Amygdala (tissue), 56 donors: ENCODE measurements at regions not wholly inside any gene's neighbourhood (a gene's known extent, or its start where the extent isn't known, plus 50 kb on each side); places are given as distances from the start of the nearest gene placed in this dataset.
"Not testable (repeated sequence)": the region's sequence is repeated elsewhere in the genome, so short reads cannot be mapped to it uniquely, and the experiment has no call there.

Source experiments
- DNase-seq, 56 donors: peaks; one replicate each; lab custom pipeline; 2025; lab: John Stamatoyannopoulos, UW

GRCh38 chr1:213698092-213698702, 289.6 kb upstream of the PROX1 start:
- DNase-seq: no peak

- no peak for DNase-seq
Observed at GRCh38 chr1:213702703-213703102, 285.1 kb upstream of the PROX1 start.

GRCh38 chr1:213704941-213705340, 282.8 kb upstream of the PROX1 start:
- no peak for DNase-seq

DNA sequence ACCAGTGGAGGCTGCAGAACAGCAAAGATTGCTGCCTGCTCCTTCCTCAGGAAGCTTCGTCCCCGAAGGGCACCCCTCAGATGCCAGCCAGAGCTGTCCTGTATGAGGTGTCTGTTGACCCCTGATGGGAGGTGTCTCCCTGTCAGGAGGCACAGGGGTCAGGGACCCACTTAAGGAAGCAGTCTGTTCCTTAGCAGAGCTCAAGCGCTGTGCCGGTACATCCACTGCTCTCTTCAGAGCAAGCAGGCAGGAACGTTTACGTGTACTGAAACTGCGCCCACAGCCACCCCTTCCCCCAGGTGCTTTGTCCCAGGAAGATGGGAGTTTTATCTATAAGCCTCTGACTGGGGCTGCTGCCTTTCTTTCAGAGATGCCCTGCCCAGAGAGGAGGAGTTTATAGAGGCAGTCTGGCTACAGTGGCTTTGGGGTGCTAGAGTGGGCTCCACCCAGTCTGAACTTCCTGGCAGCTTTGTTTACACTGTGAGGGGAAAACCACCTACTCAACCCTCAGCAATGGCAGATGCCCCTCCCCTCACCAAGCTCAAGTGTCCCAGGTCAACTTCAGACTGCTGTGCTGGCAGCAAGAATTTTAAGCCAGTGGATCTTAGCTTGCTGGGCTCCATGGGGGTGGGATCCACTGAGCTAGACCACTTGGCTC, 275.8 kb upstream of the PROX1 start:
- DNase-seq: not testable (repeated sequence)

DNA sequence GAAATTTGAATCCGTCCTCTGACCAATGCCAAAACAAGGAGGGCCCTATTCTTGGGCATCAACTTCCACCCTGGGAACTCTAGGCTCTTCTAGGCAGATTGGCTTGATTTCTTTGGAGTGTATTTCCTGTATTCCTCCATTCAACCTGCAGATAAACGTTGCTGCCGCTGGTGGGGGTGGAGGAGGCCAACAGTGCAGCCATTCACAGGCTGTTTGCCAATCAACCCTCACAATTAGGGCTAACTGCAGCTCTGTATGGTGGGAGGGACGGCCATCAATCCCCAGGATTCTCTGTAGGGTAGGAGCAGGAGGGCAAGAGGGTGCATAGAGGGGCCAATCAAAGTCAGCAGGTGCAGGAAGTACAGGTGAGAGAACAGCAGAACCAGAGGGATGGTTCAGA, 273.1 kb upstream of the PROX1 start:
- no peak for DNase-seq

DNA sequence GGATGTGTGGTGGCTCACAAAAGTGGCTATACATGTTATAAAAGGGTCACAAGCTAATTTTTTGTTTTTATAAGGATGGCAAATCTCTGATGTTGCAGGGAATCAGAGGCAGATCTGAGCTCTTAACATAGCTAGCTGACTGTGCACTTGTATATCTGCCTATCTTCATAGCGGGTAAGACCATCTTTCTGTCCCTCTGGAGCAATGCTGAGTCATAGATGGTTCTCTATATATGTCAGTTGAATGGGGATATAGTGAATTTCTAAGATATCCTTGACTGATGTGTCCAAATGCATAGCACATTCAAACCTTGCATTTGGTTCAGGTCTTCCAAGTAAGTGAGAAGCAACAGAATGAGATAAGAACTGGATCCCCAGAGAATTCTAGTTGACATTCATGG, 272.6 kb upstream of the PROX1 start:
- no peak for DNase-seq

DNA sequence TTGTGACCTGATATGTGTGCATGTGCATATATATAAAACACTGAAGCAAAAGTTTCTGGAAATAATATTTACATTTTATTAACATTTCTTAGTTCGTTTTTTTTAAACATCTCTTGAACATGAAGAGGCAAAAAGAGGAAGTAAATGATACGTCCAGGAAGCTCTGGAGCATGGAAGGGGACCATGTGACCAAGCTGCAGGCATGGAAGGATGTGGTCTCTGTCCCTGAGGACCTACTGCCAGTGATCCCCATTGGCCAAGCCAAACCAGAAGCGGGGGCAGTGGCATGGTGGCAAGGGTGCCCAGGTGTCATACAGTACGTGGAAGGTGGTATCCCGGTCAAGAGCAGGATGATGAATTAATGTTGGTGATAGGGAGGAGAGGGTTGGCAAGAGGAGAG, 268.3 kb upstream of the PROX1 start:
- no peak for DNase-seq

DNA sequence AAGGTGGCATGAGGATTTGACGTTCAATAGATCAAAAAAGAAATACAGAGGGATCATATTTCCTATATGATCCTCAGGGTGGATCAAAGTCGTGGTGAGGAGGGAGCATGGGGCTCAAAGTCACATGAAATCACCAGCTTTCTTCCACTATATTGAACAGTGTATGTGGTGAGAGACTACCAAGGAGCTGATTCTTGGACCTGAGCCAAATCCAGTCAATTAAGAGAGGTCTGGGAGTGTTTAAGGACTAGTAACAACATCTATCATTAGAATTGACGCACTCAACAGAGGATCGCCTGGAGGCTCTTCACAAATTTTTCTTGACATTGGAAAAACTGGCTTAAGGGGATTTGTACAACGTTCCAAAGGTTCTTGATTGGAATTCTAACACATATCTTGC, 267.7 kb upstream of the PROX1 start:
- DNase-seq: no peak

DNA sequence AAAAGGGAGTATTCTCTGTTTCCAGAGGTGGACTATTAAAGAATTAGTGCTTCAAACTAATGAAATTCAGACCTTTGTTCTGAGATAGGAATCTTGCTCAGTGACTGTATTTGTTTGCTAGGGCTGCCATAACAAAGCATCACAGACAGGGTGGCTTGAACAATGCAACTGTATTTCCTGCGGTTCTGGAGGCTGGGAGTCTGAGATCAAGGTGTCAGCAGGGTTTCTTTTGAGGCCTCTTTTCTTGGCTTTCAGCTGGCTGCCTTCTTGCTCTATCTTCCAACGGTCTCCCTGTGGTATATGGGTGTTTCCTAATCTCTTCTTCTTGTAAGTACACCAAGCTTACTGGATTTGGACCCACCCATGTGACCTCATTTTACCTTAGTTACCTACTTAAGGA, 264.6 kb upstream of the PROX1 start:
- no peak for DNase-seq

DNA sequence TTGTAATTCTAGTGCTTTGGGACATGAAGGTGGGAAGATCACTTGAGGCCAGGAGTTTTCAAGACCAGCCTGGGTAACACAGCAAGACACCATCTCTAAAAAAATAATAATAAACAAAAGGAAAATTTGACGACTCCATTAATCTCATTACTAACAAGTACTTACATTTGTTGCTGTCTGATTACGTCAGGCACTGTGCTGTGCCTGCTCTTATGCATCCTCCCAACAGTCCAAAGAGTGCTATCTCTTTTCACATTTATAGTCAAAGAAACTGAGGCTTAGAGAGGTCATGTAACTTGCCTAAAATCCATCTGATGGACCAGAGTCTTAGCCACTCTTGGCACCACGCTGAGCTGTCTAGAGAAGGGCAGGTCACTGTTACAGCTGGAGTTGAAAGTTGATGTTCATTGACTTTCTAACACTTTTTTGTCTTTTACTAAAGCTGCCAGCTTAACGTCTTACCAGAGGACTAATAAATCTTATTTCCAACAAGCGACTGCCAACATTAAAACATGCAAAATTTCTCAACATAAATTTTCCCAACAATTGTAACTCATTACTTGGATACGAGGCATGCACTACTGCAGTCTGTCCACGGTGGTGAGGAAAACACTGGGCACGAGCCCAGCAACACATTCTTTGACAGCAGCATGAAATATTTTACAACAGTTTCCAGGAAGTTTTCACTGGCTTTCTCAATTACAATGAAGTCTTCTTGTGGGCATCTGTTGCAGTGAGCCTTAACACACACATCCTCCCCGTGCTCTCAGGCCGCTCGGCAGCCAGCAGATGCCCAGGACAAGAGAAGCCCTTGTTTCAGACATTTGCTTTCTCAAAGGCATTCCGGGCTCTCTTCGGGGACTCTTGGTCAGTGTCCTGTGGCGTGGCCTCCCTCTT, 262.9 kb upstream of the PROX1 start:
- DNase-seq: peak in 21 of 56 donors; percentile 1 to 67 (median 6)

DNA sequence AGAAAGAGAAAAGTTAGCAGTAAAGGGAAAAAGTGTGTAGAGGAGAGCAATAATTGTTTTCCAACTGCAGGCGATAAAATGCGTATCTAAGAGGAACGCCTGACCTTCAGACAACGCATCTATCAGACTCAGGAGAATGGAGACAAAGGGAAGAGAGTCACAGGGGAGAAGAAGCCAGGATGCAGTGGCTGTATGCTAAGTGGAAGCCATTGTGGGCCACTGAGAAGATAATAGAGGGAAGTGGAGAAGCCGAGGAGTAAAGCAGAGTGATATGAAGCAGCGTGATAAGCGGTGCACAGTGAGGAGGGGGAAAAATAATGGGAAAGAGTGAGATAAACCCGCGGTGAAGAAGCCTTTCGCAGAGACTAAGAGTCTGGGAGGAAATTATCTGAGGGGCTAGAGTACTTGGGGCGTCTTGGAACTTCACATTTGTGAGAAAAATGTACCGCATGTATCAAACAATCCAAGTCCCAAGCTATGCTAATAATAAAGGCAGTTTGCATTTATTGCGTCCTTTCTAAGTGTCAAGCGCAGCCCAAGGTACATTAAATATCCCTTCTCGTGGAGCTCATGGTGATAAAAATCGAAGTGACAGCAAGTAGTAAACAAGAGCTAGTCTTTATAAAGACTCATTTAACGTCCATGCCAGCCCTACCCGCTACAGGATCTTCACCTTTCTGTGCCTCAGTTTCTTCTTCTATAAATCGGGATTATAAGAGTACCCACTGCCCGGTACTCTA, 259.8 kb upstream of the PROX1 start:
- DNase-seq: no peak

DNA sequence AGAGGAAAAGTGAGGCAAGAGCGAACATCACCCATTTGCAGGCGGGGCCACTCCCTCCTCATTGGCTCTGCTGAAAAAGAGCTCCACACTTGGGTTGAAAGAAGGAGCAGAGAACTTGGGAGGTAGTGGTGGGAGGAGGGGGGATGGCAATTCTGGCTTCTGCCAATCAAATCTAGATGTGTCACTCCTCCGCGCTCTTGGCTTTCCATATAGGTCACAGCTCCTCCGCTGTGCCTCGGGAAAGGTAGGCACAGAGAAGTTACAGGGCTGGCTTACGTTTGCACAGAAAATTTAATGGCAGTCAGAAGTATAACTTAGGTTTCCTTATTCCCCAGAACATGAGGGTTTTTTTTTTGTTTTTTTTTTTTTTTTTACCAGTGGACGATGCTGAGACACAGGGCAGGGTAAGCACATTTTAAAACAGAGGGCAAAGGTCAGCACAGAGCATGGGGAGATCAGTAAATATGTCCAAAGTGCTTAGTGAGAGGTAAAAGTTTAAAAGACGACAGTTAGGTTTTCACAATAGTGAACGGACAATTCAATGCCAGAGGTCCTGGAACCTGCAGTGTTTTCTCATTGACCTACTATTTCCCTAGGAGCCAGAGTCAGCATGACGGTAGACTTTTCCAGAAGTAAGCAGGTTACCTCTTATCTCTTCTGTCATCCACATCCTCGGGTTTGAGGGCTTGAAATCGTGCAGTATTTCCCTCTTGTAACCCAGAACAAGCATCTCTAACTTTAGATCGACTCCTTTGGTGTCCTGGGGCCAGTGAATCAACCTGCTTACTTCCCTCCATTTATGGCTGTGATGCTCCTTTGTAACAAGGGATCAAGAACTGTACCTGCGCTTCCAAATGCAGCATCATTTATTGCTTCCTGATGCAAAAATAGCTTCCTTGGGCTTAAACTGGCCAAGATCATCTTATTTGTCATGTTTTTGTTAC, 258.9 kb upstream of the PROX1 start:
- DNase-seq: no peak

- DNase-seq: no peak
Observed at GRCh38 chr1:213733705-213734104, 254.1 kb upstream of the PROX1 start.

DNA sequence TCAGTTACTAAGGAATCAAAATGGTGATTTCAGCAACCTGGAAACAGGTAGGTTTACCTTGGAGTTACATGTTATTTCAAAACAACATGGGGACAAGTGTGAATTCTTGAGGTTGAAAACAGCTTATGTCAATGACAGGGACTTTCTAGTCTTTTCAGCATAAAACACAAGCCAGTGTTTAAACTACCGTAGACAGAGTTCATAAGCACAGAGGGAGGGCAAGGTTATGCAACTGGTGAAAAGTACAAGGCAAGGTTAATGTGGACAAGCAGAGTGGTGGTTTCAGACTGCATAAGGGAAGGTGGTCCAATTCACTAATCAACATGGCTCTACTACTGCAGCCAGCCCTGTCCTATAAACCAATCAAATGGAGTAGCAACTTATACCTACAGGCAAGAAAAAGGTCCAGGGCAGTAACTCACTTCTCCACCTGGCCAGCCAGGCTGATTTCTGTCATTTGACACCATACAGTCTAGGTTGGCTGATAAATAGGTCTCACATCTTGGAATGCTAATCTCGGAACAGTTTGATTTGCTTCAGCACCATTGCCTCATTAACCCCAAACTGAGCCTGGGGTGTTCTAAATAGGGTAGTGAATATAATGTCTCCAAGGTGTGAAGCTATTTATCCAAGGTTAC, 250.3 kb upstream of the PROX1 start:
- DNase-seq: no peak

GRCh38 chr1:213738658-213739057, 249.1 kb upstream of the PROX1 start:
- no peak for DNase-seq

GRCh38 chr1:213742992-213743391, 244.8 kb upstream of the PROX1 start:
- no peak for DNase-seq

DNA sequence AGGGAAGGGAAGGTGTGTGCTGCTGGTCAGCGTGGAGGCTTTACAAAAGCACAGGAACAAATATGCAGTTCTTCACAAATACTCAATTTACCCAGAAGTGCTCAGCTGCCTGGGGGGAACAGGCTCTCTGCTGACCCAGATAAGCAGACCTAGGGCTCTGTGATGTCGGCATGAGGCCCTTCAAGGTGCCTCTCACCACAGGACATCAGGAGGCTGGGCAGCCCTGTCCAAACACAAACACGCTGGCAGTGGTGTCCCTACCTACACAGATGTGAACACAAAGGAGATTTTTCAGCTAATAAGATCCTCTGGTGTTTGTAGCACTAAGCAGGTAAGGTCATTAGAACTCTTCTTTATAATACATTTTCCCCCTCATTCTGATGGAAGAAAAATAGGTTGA, 243.0 kb upstream of the PROX1 start:
- no peak for DNase-seq

GRCh38 chr1:213745451-213745850, 242.3 kb upstream of the PROX1 start:
- DNase-seq: no peak

DNA sequence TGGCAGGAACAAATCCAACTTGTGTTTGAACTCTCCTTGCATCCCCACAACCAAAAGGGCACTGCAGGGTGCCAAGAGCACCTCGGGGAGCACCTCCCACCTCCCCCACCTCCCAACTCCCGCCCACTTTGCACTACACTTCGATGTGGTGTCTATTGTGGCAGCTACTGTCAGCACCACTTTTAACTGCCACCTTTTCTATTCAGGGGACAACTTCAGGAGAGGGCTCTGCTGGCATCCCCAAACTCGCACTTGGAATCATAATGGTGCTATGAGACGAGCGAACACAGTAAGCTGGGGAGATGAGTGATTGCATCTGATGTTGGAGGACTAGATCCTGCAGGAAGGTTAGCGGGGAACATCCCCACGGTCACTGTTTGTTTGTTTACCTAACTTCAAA, 238.2 kb upstream of the PROX1 start:
- DNase-seq: no peak
